Thoracic aorta (tissue), 2 donors: ENCODE measurements at regions not wholly inside any gene's neighbourhood (a gene's known extent, or its start where the extent isn't known, plus 50 kb on each side); places are given as distances from the start of the nearest gene placed in this dataset.
"Not testable (repeated sequence)": the region's sequence is repeated elsewhere in the genome, so short reads cannot be mapped to it uniquely, and the experiment has no call there.

Experiments
- ATAC-seq: fragments of 150-250 bp; one replicate; pipeline ENCODE4 v1.8.0; 2017; ENCODE audit warnings: low read depth; ENCODE audit not compliant: insufficient number of reproducible peaks, low FRiP score
- DNase-seq: peaks from one replicate; pipeline ENCODE4 v3.0.0-alpha.2; 2020; ENCODE audit warnings: low spot score
- H3K27ac ChIP-seq, 2 donors: fragments of 200-600 bp; sonication (generic); 1 replicate in 1 of 2; 2 replicates in 1 of 2; pipeline ENCODE4 v1.5.1; 2016; ENCODE audit warnings: mild to moderate bottlenecking in 2 of 2, moderate library complexity in 2 of 2
- H3K27me3 ChIP-seq: fragments of 200-600 bp; sonication (generic); replicated peaks from 2 replicates; pipeline ENCODE4 v1.6.0; 2016; ENCODE audit warnings: mild to moderate bottlenecking; ENCODE audit not compliant: insufficient read depth
- H3K36me3 ChIP-seq: fragments of 200-600 bp; sonication (generic); one replicate; pipeline ENCODE4 v1.5.1; 2016
- H3K4me1 ChIP-seq, 2 donors: fragments of 200-600 bp; sonication (generic); 1 replicate in 1 of 2; 2 replicates in 1 of 2; pipeline versions ENCODE4 v1.5.1 to v1.6.0; 2016; ENCODE audit warnings: low read depth in 2 of 2, mild to moderate bottlenecking in 1 of 2; ENCODE audit not compliant: control insufficient read depth in 1 of 2
- H3K4me3 ChIP-seq: fragments of 200-600 bp; sonication (generic); 2 replicates; pipeline ENCODE4 v1.5.1; 2016; ENCODE audit warnings: mild to moderate bottlenecking
- H3K9me3 ChIP-seq: fragments of 200-600 bp; sonication (generic); 2 replicates; pipeline ENCODE4 v1.5.1; 2016
- CTCF ChIP-seq: fragments of 200-600 bp; sonication (generic); IDR thresholded peaks from one replicate; pipeline ENCODE4 v1.5.1; 2019; ENCODE audit warnings: antibody characterized with exemption

GRCh38 chr3:153631664-153632063 is 469.6 kb downstream of the RAP2B start:
- Histone ChIP-seq H3K27me3 (no peaks in the 10 kb centered on the region), H3K9me3 (no peaks in the 10 kb centered on the region)

GRCh38 chr3:153633407-153633806 is 471.4 kb downstream of the RAP2B start:
- Histone ChIP-seq H3K27me3 (no peaks in the 10 kb centered on the region), H3K27ac (no peak overlapping the region), H3K4me1 (no peaks in the 10 kb centered on the region), H3K9me3 (no peaks in the 10 kb centered on the region), H3K4me3 (no peak overlapping the region), H3K36me3 (no peaks in the 10 kb centered on the region)
- no peak for TF ChIP-seq CTCF
- DNase-seq (no peak), ATAC-seq (no peak)

More at GRCh38 chr3:153631664-153632063, 469.6 kb downstream of the RAP2B start:
- ATAC-seq (no peak), DNase-seq (no peak)
- Histone ChIP-seq H3K4me1 (no peaks in the 10 kb centered on the region), H3K36me3 (no peaks in the 10 kb centered on the region), H3K27ac (no peak overlapping the region), H3K4me3 (no peak overlapping the region)
- no peak for TF ChIP-seq CTCF

- H3K27me3 ChIP-seq = no peaks in the 10 kb centered on the region
- ATAC-seq (no peak), DNase-seq (no peak)
- H3K36me3 ChIP-seq = no peaks in the 10 kb centered on the region
- no peak overlapping the region for H3K27ac ChIP-seq
- H3K4me3 ChIP-seq = no peak overlapping the region
- H3K4me1 ChIP-seq = no peaks in the 10 kb centered on the region
- TF ChIP-seq CTCF = no peak
- no peaks in the 10 kb centered on the region for H3K9me3 ChIP-seq
Measured at GRCh38 chr3:153634683-153635082, 472.7 kb downstream of the RAP2B start.

GRCh38 chr3:153639631-153640030 is 477.6 kb downstream of the RAP2B start:
- Histone ChIP-seq H3K27ac (no peak overlapping the region), H3K36me3 (no peaks in the 10 kb centered on the region), H3K4me1 (no peaks in the 10 kb centered on the region), H3K4me3 (no peak overlapping the region), H3K9me3 (no peaks in the 10 kb centered on the region), H3K27me3 (no peaks in the 10 kb centered on the region)
- DNase-seq = no peak
- no peak for ATAC-seq
- TF ChIP-seq CTCF = no peak

- no peak overlapping the region for H3K27ac ChIP-seq
- no peak overlapping the region for H3K4me3 ChIP-seq
- DNase-seq (no peak), ATAC-seq (no peak)
- no peaks in the 10 kb centered on the region for H3K27me3 ChIP-seq
- no peak for TF ChIP-seq CTCF
- no peaks in the 10 kb centered on the region for H3K36me3 ChIP-seq
- H3K9me3 ChIP-seq = peaks cover 2% of the 10 kb centered on the region
- no peaks in the 10 kb centered on the region for H3K4me1 ChIP-seq
Measured at GRCh38 chr3:153640689-153641665, 479.0 kb downstream of the RAP2B start.

- ATAC-seq, H3K4me1 ChIP-seq, DNase-seq, H3K4me3 ChIP-seq, H3K27ac ChIP-seq, H3K27me3 ChIP-seq, H3K9me3 ChIP-seq, H3K36me3 ChIP-seq: not testable (repeated sequence)
Measured at GRCh38 chr3:153642576-153642975, 478.6 kb upstream of the ARHGEF26 start.

GRCh38 chr3:153643471-153643870 is 477.7 kb upstream of the ARHGEF26 start:
- DNase-seq, H3K27me3 ChIP-seq, H3K27ac ChIP-seq, ATAC-seq, H3K36me3 ChIP-seq, H3K4me3 ChIP-seq, H3K9me3 ChIP-seq, H3K4me1 ChIP-seq: not testable (repeated sequence)
